HG02840 (cell line): ENCODE measurements at regions not wholly inside any gene's neighbourhood (a gene's known extent, or its start where the extent isn't known, plus 50 kb on each side); places are given as distances from the start of the nearest gene placed in this dataset.
"Not testable (repeated sequence)": the region's sequence is repeated elsewhere in the genome, so short reads cannot be mapped to it uniquely, and the experiment has no call there.

Experiments used
- ATAC-seq: cut with Tn5 transposase; IDR thresholded peaks from one replicate; pipeline ENCODE4 v1.9.1; 2021; ENCODE audit warnings: mild to moderate bottlenecking, moderate library complexity, moderate number of reproducible peaks; ENCODE audit not compliant: unreplicated experiment, low FRiP score

DNA sequence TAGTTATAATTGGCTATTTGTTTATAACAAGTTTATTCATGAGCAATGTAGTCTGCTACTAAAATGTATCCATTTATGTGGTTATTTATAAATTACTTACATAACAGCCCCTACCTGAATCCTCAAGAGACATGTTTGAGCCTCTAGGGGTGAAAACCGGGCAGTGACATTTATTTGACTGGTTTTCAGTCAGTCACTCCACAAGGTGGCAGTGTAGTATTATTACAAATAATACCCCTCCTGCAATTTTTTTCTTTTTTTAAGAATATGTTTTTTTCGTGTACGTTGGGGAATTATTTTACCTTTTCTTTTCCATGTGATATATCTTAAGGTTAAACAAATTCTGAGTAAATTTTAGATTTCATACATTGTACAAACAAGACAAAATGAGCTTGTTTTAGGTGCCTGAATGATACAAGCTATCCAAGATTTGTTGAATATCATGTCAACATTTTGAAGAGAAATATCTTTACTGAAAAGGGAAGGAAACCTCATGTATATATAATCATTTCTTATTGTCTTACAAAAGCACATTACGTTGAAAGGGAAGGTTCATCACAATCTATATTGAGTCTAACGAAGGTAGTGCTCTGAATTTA lies 598.7 kb upstream of the TECRL start:
- no peak for ATAC-seq

DNA sequence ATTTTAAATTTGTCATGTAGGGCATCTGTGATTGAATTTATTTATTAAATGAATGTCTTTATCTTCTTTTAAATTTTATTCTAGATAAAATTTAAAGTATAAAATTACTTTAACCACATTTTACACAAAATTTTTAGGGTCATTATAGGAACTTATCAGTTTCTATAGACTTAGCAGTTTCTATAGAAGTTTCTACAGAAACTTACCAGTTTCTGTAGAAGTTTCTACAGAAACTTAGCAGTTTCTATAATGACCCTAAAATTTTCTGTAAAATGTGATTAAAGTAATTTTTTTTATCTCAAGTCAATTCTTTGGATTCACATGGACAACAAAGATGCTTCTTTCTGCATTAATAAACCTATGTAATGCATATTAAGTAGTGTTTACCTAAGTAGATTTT lies 565.9 kb upstream of the TECRL start:
- ATAC-seq = no peak

DNA sequence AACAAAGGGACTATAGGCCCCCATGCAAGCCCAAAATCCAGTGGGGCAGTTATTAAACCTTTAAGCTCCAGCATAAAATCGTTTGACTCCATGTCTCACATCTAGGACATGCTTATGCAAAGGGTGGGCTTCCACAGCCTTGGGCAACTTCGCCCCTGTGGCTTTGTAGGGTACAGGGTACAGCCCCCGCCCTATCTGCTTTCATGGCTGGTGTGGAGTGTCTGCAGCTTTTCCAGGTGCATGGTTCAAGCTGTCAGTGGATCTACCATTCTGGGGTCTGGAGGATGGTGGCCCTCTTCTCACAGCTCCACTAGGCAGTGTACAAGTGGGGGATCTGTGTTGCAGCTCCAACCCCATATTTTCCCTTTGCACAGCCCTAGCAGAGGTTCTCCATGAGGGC lies 559.8 kb upstream of the TECRL start:
- ATAC-seq = no peak

DNA sequence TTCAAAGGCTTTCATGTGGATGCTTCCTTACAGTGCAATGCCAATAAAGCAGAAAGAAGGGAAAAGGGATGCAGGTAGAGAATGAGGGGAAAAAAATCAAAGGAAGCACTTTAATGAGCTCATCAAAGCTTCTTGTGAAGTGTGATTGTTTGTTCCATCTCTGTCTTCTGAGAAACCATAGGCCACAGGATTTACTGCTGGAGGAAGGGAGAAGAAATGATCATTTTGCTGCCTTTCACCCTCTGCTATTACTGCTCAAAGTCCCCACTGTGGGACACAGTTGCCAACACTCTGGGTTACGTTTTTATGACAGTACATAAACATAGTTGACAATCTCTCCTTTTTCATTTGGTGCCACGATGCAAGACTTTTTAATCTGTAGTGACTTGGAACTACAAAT lies 558.0 kb upstream of the TECRL start:
- ATAC-seq = no peak

DNA sequence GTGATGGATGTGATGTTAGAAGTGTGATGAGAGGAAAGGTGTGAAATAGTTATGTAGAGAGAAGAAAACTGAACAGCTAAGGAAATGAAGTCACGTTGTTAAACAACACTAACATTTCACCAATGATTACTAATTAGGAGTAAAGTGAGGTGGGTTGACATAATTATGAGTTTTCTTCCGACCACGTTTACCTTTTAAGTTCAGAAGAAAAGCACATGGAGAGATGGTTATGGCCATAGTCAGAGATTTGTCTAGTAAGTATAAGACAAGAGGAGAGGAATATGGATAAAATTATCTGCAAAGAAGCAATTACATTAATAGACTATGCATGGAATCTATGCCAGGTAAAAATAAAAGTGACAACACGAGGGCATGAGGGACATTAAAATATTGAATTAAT lies 551.3 kb upstream of the TECRL start:
- no peak for ATAC-seq

DNA sequence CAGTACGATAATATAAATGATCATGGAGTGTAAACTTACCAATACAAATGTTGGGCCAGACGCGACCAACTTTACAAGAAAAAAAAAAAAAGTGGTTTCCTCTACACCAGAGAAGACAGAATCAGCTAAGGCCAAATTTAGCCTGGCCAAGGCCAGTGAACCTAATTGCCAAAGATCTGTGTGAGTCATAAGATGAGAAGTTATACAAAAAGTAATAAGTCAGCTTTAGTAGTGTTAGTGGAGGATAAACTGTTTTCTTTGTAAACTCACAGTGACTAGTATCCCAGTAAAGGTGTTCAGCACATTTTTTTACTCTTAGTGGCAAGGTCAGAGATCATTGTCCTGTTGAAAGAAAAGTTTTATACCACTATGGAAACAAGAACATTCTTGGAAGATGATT lies 531.4 kb upstream of the TECRL start:
- no peak for ATAC-seq

DNA sequence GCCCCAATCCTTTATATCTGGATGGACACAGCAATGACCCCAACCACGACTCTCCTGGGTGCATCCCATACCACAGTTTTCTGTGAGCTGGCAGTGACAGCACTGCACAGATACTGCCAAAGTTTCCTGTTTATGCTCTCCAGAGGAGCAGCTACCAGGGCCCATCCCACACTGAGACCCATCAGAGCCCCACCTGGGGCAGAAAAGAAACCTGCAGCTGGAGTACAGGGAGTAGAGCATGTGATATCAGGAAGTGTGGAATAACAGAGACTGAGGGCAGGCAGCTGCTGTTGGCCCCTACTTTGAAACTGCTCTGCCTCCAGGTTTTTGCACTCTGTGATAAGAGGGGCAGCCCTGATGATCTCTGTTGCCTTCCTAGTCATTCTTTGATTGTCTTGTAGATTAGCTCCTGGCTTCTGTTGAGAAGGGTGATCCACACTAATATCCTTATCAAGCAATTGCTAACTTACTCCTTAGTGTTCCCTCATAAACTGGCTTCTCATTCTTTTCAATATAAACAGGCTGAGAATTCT lies 526.3 kb upstream of the TECRL start:
- ATAC-seq = no peak

DNA sequence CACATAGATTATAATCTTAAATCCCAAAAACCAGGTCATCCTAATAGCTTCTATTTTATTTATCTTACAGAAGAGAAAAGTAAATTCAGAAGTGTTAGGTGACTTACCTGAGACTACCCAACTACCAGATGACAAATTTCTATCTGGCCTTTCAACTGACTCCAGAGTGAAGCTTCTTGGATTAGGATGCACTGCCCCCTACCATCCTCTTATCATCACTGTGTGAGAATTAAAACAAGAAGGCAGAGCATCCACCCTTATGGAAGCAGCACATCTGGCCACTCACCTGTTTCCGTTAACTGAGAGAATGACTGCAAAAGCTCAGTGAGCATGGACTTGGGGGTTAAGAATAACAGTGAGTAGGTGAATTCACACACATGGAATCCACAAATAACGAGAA lies 502.6 kb upstream of the TECRL start:
- ATAC-seq = no peak

DNA sequence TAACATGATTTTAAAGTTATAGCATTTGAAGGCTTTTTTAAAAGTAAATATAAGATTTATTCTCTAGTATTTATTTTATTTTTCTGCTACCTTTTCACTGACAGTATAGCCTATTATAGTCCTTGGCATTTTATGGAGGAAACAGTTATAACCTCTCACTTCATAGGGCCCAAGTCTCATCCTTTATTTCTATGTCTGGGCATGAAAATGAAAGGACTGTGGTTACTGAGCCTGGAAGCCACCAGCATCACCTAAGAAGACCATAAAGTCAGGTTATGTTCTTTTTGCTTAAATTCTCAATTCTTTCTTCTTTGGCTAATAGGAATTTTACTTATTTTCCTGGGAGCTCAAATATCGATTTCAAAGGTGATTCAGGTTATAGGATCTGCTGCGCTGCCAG lies 494.7 kb upstream of the TECRL start:
- ATAC-seq = no peak

DNA sequence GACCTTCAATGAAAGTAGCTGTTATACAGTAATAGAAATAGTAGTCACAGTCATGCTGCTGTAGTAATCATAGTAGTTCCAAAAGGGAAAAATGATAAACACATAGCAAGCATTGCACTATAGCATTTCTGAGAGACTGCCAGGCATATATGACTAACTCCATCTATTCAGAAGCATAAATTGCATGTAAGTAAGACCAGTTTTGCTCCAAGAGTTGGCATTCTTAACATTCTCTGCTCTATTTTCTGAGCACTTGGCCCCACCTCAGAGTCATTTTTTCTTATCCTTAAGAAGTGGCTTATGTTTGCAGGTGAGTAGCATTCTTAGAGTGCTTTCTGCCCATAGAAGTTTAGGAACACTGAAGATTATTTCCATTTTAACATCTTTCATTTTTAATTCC lies 490.3 kb upstream of the TECRL start:
- no peak for ATAC-seq

DNA sequence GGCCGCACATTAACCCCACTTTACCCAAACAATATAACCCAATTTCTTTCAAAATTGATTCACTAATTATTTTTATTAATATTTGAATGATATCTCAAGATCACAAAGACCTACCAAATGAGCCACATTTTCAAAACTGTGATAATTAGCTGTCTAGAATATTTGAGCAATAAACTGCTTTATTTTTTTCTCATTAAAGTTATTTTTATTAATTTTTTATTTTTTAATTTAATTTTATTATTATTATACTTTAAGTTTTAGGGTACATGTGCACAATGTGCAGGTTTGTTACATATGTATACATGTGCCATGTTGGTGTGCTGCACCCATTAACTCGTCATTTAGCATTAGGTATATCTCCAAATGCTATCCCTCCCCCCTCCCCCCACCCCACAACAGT lies 489.8 kb upstream of the TECRL start:
- ATAC-seq = not testable (repeated sequence)

DNA sequence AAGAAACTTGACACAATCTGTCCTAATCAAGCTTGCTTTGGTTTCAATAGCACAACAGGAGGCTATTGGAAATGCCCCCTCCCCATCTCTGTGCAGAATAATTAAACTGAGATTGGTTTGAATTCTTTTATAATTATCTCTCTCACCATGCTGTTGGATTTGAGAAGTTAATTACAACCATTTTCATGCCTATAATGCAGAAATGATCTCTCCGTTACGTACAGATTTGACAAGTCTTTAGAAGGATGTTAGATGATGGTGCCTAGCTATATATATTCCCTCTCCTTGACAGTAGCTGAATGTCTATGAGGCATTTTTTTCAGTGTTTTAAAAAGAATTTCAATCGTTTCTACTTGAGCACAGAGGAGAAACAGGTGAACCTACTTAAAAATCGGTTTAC lies 488.4 kb upstream of the TECRL start:
- ATAC-seq = no peak

DNA sequence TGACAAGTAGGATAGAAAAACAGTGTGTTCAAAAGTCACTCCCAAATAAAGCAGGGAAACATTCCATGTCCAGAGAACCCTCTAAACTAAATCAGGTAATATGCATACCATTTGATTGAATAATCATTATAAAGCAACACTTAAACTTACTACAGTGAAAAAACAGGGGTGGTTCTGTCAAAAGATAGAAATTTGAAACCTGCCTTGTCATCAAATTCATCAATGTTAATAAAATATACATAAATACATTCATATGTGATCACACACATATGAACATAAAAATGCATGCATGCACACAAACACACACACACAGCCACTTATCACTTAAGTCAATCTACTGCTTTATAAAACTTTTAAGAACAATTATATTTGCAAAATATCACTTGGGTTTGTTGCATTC lies 485.8 kb upstream of the TECRL start:
- ATAC-seq = no peak

DNA sequence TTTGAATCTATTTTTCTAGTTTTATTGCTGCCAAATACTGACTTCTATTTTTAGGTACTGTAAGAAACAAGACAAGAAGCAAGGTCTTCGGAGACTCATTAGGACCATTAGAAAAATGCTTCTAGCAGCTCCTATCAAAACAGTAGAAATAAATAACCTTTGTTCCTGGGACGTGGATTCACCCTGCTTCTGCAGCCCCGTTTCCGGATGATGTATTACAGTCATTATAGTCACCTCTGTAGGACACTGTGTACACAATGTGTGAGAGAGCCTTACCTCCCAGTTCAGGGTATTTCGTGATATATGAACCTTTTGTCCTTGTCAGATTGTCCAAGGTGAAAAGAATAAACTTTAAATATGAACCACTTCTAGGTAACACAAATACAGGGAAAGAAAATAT lies 484.0 kb upstream of the TECRL start:
- ATAC-seq = no peak

DNA sequence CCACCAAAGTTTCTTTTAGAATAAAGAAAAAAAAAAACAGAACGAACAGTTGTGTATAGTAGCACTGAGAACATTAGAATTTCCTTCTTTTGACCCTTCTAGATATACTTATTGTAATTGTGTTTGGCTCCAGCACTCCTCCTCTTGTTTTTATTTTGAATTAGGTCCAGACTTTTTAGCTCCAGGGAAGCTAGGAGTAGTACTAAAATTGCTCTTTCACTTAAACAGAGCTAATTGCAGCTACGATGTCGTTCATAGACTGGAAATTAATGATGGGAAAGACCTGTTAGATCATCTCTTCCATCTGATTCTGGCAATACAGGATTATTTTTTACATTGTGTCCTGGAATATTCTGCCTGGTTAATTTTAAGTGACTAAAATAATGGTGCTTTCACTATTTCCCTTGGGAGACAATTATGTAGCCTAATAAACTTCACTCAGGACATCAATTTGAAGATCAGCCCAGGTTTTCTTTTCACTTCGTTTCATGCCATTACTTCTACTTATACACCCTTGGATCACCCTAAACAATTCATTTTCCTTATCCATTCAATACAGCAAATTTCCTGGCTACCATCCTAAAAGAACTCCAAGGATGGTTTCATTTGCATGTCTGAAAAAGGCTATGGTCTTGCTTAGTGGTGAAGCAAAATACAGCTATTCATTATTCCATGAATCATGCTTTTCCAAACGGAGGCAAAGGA lies 480.8 kb upstream of the TECRL start:
- no peak for ATAC-seq

DNA sequence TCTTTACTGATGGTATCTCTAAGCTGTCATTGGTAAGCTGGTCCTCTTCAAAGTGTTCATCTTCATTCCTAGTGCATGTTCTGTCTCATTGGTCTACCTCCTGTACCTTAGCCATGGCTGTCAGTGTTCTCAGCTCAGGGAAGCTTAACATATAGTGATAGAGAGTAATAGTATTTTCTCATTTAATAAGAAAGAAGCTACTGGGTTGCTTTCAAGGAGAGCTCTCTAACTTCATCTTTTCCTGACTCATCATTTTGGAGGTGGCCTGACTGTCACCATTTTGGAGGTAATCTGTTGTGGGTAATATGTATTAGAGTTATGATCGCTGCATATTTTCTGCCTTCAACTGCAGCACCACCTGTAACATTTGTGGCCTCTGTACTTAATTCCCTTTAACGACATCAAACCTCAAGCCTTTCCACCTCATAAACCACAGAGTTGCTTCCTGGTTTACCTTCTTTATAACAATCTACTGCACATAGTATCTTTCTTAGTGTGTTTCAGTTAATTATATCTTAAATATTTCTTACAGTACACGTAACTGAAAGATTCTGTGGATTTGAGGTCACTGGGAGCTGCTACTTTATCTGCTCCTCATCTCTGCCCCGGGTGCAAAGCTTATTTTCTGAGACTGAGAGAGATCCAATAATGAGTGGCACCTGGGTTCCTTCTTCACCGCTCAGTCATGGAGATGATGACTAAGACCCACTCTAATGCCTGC lies 474.0 kb upstream of the TECRL start:
- no peak for ATAC-seq

DNA sequence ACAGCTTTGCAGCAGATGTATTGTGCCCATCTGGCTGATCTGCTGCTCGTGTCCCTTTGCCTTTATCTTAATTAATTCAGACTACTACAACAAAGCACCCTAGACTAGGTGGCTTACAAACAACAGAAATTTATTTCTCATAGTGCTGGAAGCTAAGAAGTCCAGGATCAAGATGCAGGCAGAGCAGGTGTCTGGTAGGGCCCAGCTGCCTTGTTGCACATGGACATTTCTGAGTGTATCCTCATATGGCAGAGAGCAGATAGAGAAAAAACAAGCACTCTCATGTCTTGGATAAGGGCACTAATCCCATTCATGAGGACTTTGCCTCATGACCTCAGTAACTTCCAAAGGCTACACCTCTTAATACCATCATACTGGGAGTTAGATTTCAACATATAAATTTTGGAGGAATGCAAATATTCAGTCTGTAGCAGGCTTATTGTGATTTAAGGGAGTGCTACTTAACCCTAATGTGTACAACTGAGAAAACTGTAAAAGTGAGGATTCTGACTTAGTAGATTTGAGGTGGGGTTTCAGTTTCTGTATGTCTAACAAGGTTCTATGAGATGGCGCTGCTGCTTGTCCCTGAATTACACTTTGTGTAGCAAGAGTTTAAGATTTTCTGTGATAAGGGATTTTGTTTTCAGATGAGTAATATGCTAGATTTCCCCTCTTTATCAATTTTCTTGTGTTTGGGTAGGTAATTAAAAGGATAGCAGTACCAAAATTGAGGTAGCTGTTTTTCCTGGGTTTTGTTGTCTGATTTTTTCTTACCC lies 473.2 kb upstream of the TECRL start:
- no peak for ATAC-seq

DNA sequence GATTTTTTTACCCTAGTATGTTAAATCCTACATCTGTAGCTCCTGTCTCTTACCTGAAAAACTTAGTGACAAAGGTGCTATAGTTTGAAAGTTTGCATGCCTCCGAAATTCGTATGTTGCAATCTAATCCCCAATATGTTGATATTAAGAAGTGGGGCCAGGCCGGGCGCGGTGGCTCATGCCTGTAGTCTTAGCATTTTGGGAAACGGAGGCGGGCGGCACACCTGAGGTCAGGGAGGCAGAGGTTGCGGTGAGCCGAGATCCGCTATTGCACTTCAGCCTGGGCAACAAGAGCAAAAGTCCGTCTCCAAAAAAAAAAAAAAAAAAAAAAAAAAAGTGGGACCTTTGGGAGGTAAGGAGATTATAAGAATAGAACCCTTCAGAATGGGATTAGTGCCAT lies 471.3 kb upstream of the TECRL start:
- no peak for ATAC-seq

DNA sequence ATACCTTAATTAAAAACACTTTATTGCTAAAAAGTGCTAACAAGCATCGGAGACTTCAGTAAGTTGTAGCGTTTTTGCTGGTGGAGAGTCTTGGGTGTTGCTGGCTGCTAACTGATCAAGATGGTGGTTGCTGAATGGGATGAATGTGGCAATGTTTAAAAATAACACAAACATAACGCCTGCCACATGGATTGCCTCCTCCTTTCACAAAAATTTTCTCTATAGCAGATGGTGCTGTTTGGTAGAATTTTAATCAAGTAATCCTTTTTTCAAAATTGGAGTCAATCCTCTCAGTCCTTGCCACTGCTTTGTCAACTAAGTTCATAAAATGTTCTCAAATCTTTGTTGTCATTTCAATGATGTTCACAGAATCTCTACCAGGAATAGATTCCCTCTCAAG lies 466.8 kb upstream of the TECRL start:
- no peak for ATAC-seq

DNA sequence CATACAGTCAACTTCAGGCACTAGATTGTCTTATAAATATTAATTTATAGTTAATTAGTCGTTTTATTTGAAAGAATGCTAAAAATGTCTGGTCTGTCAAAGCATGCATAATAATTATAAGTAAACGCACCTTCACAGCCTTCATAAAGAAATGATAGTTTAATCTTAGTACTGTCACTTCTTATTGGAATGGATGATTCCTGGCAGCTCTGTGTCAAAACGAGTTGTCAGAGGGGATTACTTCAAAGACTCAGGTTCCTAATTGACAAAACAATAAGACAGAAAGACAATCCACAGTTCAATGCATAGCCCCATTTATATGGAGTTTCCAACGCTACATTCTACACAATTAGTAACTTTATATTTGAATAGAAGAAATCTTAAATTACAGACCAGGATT lies 461.3 kb upstream of the TECRL start:
- no peak for ATAC-seq

DNA sequence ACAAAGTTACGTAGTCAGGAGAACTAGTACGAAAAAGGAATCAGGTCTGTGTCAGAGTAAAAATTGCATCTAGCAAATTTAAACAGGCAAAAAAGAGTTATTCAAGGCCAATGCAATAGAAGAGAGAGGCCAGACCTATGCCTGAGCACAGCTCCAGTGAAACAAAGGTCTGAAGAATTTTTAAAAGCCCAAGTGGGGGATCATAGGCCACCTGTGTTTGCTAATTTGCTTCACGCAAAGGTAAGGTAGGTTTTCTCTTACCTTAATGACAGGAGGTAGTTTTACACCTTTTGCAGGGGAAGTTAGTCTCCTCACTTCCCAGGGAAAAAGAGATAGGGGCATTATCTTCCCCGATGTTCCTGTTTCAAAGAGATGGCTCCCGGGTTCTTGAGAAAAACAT lies 448.6 kb upstream of the TECRL start:
- ATAC-seq = no peak
